ENCODE measurements at regions not wholly inside any gene's neighbourhood (a gene's known extent, or its start where the extent isn't known, plus 50 kb on each side); places are given as distances from the start of the nearest gene placed in this dataset.
"Not testable (repeated sequence)": the region's sequence is repeated elsewhere in the genome, so short reads cannot be mapped to it uniquely, and the experiment has no call there.

DNA sequence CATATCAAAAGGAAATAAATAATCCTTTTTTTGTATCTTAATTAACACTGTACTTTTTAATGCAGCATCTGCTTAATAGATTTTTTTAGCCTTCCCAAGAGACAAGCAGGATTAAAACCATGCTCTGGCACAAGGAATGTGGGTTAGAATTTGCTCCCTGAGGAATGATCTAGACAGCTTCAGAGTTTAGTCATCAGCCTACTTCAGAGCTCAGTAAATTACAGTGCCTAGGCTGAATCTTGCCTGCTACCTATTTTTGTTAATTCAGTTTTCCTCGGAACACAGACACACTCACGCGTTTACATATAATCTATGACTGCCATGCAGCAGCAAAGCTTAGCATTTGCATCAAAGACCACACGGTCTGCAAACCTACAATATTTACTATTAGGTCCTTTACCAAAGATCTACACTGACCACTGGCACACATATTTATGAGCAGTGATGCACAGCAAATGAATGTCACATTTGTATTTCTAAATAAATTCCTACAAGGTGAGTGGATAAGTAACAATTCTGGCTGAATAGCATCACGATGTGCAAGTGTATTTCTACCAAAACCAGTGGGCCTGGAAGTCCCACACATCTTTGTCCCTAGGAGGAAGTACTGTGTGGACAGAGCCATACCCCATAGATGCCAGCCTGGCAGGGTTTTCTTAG is 309.8 kb upstream of the TMEM132C start:
- DNase-seq, result no peak

DNA sequence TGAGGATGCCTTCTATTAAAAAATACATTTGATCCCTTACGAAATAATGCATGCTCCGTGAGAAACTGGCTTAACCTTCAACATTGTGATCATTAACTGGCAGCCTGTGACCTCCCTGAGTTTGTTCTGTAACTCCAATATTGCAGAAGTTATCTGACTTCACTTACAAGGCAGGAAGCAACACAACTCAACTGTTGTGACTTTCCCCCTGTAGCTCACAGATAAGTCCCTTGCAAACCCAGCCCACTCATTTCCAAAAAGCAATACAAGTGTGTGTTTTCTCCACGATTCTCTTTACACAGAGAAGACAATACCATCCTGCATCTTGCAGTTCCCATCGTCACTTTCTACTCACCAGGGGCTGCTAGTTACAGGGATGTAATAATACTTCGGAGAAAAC is 304.7 kb upstream of the TMEM132C start:
- DNase-seq, result no peak

DNA sequence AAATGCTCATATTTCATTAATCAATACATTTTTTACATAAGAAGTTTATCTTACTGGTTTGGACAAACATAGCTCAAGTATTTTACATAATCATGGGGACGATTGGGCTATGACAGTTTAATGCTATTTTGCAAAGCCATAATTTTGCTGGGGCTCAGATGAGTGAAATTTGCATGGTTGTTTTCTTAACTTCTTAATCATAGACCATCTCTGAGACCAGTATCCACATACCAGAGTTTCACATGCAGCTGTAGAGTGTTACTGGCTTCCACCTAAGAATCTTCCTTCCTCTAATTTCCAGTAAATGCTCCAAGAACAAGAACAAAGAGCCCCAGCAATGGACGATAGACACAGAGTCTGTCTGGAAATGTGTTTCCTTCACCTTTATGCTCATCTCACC is 303.0 kb upstream of the TMEM132C start:
- DNase-seq, result no peak

DNA sequence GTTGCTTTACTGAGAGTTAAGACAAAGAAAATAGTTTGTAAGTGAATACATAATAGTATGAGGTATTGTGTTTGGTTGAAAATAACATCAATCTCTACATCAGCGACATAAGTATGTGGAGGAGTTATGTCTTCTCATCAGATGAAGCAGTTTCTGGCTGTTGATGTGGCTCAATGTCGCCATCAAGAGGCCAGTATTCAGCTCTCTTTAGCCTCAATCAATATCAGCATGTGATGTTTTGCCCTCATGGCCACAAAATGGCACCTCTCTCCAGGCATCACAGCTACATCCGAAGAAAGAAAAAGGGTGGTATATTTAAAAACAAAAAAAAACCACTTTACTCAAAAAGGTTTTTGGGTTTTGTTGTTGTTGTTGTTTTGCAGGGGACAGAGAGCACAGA is 302.3 kb upstream of the TMEM132C start:
- DNase-seq, result no peak

DNA sequence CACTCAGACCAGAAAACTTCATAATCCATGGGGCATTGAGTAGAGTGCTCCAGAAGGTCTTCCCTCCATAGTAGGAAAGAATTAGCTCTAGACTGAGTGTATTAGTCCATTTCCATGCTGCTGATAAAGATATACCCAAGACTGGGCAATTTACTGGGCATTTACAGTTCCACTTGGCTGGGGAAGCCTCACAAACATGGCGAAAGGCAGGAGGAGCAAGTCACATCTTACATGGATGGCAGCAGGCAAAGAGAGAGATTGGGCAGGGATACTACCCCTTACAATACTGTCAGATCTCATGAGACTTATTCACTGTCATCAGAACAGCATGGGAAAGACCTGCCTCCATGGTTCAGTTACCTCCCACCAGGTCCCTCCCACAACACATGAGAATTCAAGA is 300.6 kb upstream of the TMEM132C start:
- DNase-seq, result no peak

DNA sequence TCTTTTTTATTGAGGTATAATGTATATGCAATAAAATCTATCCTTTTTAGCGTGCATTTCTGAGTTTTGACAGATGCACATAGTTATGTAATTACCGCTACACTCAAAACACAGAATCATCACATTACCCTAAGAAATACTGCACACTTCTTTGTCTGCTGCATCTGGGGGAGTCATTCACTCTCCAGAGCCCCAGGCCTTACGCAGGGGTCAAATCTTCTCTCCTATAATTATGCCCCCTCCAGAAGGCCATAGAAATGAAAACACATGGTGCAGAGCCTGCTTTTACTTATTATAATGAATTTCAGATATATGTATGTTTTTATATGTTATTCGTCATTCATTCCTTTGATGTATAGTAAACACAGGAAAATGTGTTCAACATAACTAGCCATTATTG is 296.5 kb upstream of the TMEM132C start:
- DNase-seq, result no peak

DNA sequence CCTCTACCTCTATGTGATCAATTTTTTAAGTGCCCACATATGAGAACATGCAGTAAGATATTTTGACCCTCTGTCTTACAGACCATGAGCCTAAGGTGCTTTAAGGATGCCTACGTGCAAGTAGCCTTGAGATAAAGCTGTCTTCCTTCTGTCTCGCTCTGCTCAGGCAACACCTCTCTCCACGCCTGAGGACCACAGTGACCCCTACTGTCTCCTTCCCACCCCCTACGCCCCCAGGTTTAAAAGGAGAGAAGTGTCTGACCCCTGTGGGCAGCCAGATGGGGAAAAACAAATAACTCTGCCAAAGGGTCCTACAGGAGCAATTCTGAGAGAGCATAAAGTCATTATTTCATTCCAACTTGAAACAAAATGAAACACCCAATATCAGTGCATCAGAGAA is 286.4 kb upstream of the TMEM132C start:
- no peak for DNase-seq

DNA sequence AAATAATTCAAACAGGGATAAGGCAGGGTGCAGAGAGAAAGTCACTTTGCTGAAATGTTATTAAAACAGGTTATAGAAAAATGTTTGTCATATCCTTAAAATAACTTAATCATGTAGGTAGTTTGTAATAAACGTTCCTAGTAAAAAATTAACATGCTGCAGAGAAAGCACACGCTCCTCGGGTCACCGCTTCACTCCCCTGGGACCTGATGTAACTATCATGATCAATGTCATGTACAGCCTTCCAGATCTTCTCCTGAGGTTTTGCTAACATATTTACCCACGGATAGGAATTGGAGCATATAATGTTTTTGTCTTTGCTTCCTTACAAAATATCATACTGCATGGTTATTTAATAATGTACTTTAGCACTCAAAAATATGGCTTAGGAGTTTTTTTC is 285.1 kb upstream of the TMEM132C start:
- DNase-seq, result no peak

DNA sequence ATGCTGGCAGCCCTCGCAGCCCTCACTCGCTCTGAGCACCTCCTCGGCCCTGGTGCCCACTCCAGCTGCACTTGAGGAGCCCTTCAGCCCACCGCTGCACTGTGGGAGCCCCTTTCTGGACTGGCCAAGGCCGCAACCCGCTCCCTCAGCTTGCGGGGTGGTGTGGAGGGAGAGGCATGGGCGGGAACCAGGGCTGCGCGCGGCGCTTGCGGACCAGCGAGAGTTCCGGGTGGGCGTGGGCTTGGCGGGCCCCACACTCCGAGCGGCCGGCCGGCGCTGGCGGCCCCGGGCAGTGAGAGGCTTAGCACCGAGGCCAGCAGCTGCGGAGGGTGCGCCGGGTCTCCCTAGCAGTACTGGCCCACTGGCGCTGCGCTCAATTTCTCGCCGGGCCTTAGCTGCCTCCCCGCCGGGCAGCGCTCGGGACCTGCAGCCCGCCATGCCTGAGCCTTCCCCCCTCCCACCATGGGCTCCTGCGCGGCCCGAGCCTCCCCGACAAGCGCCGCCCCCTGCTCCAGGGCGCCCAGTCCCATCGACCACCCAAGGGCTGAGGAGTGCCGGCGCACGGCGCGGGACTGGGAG is 283.7 kb upstream of the TMEM132C start:
- DNase-seq, result not testable (repeated sequence)

DNA sequence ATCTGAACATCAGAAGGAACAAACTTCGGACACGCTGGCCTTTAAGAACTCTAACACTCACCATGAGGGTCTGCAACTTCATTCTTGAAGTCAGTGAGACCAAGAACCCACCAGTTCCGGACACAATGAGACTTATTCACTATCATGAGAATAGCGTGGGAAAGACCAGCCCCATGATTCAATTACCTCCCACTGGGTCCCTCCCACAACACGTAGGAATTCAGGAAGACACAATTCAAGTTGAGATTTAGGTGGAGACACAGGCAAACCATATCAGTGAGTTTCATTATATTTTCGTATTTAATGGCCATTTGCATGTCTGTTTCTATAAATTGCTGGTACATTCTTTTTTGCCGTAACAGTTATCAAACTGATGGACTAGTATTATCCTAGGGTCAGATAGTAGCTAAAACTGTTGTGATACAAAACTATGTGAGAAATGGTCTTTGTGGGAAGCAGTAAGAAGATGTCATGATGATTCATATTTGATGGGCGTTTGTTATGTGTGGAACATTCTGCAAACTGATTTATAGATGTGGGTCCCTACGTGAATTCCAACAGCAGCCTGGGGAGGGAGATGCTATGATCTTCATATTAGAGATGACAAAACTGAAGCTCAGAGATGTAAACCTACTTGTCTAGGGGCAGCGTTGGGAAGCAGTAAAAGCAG is 282.4 kb upstream of the TMEM132C start:
- DNase-seq, result no peak

DNA sequence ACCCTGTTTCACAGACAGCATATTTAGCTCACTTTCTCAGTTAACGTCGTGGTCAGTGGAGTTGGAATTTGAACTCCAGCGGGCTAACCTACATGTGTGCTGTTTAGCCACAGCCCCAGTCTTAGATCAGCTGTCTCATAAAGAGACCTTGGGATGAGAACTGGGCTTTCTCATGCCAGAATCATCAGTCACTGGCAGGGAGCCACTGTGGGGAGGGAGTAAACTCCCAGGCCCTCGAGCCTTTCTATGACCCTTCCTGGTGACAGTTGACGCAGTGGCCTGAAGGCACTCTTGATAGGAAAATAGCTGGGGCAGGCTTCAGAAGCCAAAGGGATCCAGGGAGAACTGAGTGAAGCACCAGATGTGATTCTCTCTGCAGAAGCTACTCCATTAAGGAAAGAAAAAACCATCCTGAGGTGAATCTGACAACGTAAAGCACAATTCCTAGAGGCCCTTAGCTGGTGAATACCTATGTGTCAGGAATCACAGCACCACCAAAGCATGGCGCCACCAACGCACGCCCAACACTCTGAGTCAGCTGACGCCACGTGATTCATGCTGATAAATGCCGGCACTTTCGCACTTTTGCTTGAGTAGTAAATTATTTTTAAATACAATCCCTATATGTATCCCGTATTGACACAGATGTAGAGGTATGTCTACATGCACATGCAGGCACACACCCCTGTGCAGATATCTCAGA is 279.6 kb upstream of the TMEM132C start:
- DNase-seq, result no peak

DNA sequence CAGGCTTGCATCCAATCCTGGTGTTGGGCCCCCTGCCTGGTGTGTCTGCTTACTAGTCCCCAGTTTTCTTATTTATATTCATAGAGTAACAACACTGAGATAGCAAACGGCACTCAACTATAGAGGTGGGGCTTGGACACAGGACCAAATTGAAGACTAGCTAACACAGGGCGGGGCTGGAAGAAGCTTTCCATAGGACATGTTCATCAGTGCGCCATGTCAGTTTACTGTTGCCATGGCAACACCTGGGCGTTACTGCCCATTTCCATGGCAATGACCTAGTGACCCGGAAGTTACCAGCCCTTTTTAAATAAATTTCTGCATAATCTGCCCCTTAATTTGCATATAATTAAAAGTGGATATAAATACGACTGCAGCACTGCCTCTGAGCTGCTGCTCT is 275.5 kb upstream of the TMEM132C start:
- no peak for DNase-seq

DNA sequence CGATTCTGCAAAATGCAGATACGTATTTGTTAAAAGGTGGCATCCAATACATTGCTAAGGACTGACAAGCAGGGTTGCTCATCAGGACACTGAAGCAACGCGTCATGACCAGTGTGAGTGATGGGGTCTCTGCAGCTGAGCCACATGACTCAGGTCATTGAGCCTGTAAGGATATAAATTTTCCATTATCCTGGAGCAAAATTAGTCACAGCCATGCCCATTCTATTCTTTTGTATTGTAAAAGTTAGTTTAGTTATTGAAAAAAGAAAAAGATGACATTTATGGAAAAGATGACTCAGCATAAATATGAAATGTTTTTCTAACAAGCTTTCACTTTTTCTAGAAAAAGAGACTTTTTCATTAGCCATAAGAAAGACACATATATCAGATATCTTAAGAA is 268.0 kb upstream of the TMEM132C start:
- no peak for DNase-seq

DNA sequence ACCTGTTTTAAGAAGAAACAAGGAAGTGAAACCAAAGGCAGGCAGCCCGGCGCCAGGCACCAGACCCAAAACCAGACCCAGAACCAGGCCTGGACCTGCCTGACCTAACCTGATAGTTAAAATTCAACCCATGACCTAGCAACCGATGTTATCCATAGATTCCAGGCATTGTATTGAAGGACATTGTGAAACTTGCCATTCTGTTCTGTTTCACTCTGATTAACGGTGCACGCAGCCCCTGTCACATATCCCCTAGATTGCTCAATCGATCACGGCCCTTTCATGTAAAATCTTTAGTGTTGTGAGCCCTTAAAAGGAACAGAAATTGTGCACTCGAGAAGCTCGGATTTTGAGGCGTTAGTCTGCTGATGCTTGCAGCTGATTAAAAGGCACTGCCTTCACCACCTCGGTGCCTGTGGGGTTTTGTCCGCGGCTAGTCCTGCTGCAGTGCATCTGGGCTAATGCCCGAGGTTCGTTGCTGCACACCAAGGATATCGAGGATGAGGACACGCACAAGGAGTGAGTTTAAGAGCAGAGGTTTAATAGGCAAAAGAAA is 262.5 kb upstream of the TMEM132C start:
- DNase-seq, result peak in 3 of 51 donors; percentile 3

DNA sequence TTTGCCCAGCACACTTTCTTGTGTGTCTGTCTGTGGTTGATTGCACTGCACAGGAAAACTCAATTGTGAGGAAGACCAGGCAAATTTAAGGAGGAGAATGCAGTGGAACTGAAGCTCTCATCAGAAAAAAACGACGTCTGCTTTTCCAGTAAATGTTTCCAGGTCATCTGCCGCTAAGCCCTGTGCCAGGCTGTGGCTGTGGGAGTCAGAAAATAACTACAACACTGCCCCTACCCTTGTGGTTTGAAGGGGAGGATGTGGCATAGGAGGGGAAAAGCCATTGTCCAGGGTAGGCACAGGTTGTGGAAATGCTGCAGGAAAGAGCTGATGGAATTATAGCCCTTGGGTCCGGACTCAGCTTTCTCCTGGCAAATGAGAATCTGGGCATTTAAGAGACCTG is 259.7 kb upstream of the TMEM132C start:
- DNase-seq, result no peak

DNA sequence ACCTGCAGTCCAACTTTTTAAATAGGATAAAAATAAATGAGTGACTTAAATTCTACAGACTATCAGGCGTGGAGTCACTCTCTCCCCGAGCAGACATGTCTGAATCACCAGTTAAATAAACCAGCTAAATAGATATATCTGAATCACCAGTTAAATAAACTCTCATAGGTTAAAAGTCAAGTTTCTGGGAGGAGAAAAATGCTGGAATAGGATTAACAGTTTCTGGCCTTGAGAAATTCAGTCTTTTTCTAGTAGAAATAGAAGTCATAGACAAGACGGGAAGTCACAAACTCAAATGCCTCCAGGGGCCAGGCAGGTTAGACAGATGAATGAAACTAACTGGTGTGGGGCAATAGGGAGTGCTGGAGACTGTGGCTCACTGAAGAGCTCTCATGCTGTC is 258.6 kb upstream of the TMEM132C start:
- no peak for DNase-seq

DNA sequence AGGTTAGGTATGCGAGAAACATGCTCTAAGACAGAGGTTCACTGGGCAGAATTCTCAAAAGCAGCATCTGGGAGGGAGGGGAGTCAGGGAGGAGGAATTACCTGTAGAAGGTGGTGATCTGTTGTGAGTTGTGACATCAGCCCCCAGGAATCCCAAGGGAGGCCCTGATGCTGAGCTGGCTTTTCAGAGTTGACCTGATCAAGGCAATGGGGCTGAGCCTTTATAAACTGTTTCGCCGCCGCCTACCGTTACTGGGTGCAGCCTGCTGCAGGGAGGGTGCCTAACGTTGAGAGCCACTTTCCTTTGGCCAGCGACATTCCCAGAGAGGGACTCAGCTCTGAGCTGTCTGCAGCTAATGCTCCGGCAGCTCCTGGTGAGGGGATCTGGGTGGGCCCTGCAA is 257.9 kb upstream of the TMEM132C start:
- no peak for DNase-seq

DNA sequence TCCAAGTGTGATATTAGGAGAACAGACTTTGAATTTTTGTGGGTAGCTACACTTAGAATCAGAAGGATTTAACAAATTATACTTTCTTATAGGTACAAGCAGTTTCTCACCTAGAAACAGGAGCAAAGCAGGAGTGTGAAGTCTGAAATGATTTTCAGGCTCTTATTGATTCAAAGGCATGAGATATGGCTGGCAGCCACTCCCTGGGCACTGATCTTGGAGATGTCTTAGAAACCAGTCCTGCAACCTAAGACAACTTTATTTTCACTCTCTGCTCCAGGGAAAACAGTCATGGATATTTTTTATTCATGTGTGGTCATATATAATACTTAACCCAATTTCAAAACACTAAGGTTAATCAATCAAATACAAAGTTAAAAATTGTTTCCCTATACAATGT is 254.9 kb upstream of the TMEM132C start:
- DNase-seq, result no peak

DNA sequence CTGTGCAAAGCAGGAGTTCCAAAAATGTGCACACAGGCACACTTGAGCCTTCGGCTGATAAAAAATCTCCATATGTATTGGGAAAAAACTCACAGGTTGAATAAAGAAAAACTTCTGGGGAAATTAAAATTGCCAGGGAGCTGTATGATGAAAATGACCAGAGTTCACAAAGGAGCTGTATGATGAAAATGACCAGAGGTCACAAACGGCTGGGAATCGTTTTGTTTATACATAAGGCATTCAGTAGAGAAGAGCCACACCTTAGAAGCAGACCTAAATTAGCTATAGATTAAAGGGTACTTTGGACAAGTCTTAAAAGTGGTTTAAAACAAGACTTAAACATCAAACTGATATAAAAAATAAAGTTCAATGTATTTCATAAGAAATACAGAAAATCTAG is 251.7 kb upstream of the TMEM132C start:
- no peak for DNase-seq

DNA sequence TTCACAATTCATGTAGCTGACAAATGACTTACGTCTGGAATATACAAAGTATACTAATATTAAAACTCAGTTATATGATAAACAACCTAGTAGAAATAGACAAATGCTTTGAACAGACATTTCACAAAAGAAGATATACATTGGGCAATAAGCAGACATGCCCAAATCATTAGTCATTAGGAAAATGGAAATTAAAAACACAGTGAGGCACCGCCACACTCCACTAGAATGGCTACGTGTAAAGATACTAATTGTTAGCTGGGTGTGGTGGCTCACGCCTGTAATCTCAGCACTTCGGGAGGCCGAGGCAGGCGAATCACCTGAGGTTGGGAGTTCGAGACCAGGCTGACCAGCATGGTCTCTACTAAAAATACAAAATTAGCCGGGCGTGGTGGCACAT is 248.9 kb upstream of the TMEM132C start:
- no peak for DNase-seq

DNA sequence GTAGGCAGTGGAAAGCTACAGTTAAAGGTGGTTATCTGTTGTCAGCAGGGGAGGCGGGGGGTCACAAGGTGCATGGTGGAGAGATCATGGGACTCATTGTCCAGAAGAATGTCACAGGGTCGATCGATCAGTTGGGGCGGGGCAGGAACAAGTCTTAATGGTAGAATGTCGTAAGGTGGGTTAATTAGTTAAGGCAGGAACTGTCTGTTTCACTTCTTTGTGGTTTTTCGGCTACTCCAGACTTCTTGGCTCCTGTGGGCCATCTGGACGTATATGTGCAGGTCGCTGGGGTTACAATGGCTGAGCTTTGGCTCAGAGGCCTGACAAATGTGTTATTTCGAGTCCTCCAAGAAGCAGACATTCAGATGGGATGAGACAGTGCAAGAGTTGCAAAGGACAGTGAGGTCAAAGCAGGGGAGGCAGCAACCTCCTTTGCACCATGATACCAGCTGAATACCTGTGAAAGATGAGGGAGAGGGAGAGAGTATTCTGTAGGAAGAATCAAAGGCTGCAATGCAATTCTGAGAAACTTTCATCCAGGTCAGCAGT is 246.9 kb upstream of the TMEM132C start:
- DNase-seq, result no peak

DNA sequence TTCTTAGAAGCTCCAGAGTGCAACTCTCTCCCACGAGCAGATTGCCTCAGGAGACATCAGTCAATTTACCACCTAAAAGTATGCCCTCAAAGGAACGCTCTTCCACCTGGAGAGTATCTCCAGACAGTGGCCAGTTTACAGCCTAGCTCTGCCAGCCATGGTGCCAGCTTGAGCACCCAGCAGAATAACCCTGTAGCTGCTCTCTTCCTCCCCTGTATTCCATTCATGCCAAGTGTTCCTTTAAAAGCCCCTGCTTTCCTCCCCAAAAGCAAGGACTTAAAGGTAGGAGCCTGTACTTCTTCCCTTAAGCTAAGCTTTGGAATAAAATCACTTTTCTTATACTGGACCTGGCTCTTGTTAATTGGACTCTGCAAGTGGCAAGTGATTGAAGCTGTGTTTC is 245.4 kb upstream of the TMEM132C start:
- DNase-seq, result no peak

All from hypothalamus (tissue), 51 donors.